Stomach (tissue), 8 donors: ENCODE measurements at regions not wholly inside any gene's neighbourhood (a gene's known extent, or its start where the extent isn't known, plus 50 kb on each side); places are given as distances from the start of the nearest gene placed in this dataset.

Experiments
- DNase-seq, 2 donors: peaks; one replicate each; pipeline versions ENCODE4 v3.0.0 to v3.0.0-alpha.2; 2013 to 2019
- H3K27ac ChIP-seq, 5 donors: fragments of 200-600 bp in 4 of 5; sonication (generic) in 4 of 5; one replicate each; pipeline ENCODE4 v1.5.1; 2013 to 2019; ENCODE audit warnings: mild to moderate bottlenecking in 1 of 5, moderate library complexity in 1 of 5
- H3K27me3 ChIP-seq, 3 donors: fragments of 200-600 bp; sonication (generic); one replicate each; pipeline ENCODE4 v1.5.1; 2017 to 2019; ENCODE audit warnings: mixed run types in 1 of 3
- H3K36me3 ChIP-seq, 4 donors: fragments of 200-600 bp; sonication (generic); 1 replicate in 3 of 4; 2 replicates in 1 of 4; pipeline ENCODE4 v1.5.1; 2016 to 2019
- H3K4me1 ChIP-seq, 4 donors: fragments of 200-600 bp; sonication (generic); one replicate each; pipeline ENCODE4 v1.5.1; 2016 to 2019
- H3K4me3 ChIP-seq, 4 donors: fragments of 200-600 bp; sonication (generic) in 3 of 4; one replicate each; pipeline ENCODE4 v1.5.1; 2016 to 2019; ENCODE audit warnings: mild to moderate bottlenecking in 1 of 4
- H3K9me3 ChIP-seq, 4 donors: fragments of 200-600 bp; sonication (generic); one replicate each; pipeline ENCODE4 v1.5.1; 2016 to 2019
- EP300 ChIP-seq: sonication (generic); formaldehyde crosslinking; IDR thresholded peaks from one replicate; pipeline ENCODE4 v1.6.1; 2017; ENCODE audit warnings: antibody characterized with exemption
- POLR2A ChIP-seq, 4 donors: fragments of 450-650 bp; IDR thresholded peaks; one replicate each; pipeline ENCODE4 v1.6.1; 2016; ENCODE audit warnings: antibody characterized with exemption in 4 of 4, control low read depth in 2 of 4, mild to moderate bottlenecking in 1 of 4, moderate library complexity in 1 of 4
- POLR2AphosphoS5 ChIP-seq, 3 donors: sonication (generic); formaldehyde crosslinking; IDR thresholded peaks; one replicate each; pipeline ENCODE4 v1.6.1; 2016; ENCODE audit warnings: antibody characterized with exemption in 3 of 3
- WGBS, 5 donors: extraction: QIAGEN DNeasy Blood & Tissue Kit in 3 of 5; methylation state at CpG; one replicate each; pipeline versions ENCODE4 v1.1.5 to v1.1.7; 2013 to 2018; 5-methylcytosine and 5-hydroxymethylcytosine counted together
- intact Hi-C: fragments of 100-400 bp; cut with DNase I; formaldehyde crosslinking; loops from one replicate; pipeline ENCODE4 v1.15.1; 2023; ENCODE audit warnings: low total_unique reads
- TF ChIP-seq, protein P1 (sequence below), 7 experiments: fragments of 450-650 bp in 4 of 7; fragments of 200-600 bp in 3 of 7; sonication (generic) in 3 of 7; IDR thresholded peaks; one replicate each; pipeline ENCODE4 v1.5.1; 2016 to 2019; ENCODE audit warnings: antibody characterized with exemption in 7 of 7, control low read depth in 2 of 7, mild to moderate bottlenecking in 1 of 7
- donor health status: healthy with polysubstance abuse.
- donor health status: Bipolar disorder and iron deficiency.
- donor health status: healthy.

GRCh38 chr4:187335339-187335738, 611.7 kb upstream of the FAT1 start:
- 89 to 93% (median 92%) methylated on average over 13 of the region's 13 CpGs for WGBS, 5 donors
- no peak for TF ChIP-seq POLR2A (IDR thresholded peaks at IDR 0.05)
- TF ChIP-seq POLR2AphosphoS5 (IDR thresholded peaks at IDR 0.05): no peak
- TF ChIP-seq, protein P1, sequence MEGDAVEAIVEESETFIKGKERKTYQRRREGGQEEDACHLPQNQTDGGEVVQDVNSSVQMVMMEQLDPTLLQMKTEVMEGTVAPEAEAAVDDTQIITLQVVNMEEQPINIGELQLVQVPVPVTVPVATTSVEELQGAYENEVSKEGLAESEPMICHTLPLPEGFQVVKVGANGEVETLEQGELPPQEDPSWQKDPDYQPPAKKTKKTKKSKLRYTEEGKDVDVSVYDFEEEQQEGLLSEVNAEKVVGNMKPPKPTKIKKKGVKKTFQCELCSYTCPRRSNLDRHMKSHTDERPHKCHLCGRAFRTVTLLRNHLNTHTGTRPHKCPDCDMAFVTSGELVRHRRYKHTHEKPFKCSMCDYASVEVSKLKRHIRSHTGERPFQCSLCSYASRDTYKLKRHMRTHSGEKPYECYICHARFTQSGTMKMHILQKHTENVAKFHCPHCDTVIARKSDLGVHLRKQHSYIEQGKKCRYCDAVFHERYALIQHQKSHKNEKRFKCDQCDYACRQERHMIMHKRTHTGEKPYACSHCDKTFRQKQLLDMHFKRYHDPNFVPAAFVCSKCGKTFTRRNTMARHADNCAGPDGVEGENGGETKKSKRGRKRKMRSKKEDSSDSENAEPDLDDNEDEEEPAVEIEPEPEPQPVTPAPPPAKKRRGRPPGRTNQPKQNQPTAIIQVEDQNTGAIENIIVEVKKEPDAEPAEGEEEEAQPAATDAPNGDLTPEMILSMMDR (IDR thresholded peaks at IDR 0.05): no peak
- no peak for TF ChIP-seq EP300
- intact Hi-C loops: no loop called here

DNA sequence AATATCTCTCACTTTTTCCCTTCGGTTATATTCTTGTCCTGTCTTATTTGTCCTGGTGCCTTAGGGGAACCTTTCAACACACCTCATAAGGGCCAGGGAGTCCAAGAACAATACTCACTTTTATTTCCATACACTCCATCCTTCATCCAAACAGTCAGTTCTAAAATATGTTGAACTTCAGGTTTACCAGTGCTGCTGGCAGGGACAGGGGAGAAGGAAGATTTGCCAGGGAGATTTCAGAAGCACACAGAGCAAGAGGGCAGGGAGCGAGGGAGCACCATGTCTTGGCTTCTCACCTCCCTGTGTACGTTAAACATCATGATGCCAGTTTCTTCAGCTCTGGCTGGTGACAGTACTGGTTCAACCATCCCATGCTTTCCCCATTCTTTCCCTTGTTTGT, 631.1 kb upstream of the FAT1 start:
- no peak for DNase-seq
- Histone ChIP-seq H3K27ac (no peak overlapping the region), H3K9me3 (no peaks in the 10 kb centered on the region), H3K36me3 (no peaks in the 10 kb centered on the region), H3K27me3 (no peaks in the 10 kb centered on the region), H3K4me3 (no peak overlapping the region), H3K4me1 (no peaks in the 10 kb centered on the region)
- TF ChIP-seq, protein P1 (IDR thresholded peaks at IDR 0.05): no peak
- TF ChIP-seq EP300: no peak
- intact Hi-C loops: no loop called here
- WGBS, 5 donors: 41 to 68% (median 46%) methylated on average over 3 of the region's 3 CpGs

More at GRCh38 chr4:187335339-187335738, 611.7 kb upstream of the FAT1 start:
- H3K9me3 ChIP-seq: peaks cover 0 to 3% (median 0%) of the 10 kb centered on the region in 4 donors
- no peak for DNase-seq
- H3K4me1 ChIP-seq: no peaks in the 10 kb centered on the region
- H3K4me3 ChIP-seq: no peak overlapping the region
- H3K27ac ChIP-seq: no peak overlapping the region
- H3K27me3 ChIP-seq: no peaks in the 10 kb centered on the region
- H3K36me3 ChIP-seq: no peaks in the 10 kb centered on the region

- 82 to 100% (median 97%) methylated on average over 1 of the region's 1 CpG for WGBS, 5 donors
- no peak for TF ChIP-seq EP300
- TF ChIP-seq POLR2A (IDR thresholded peaks at IDR 0.05): no peak
- no peak for TF ChIP-seq POLR2AphosphoS5 (IDR thresholded peaks at IDR 0.05)
- TF ChIP-seq, protein P1 (IDR thresholded peaks at IDR 0.05): no peak
- no peaks in the 10 kb centered on the region for H3K4me1 ChIP-seq
Observed at GRCh38 chr4:187357045-187357643, 633.5 kb upstream of the FAT1 start.

DNA sequence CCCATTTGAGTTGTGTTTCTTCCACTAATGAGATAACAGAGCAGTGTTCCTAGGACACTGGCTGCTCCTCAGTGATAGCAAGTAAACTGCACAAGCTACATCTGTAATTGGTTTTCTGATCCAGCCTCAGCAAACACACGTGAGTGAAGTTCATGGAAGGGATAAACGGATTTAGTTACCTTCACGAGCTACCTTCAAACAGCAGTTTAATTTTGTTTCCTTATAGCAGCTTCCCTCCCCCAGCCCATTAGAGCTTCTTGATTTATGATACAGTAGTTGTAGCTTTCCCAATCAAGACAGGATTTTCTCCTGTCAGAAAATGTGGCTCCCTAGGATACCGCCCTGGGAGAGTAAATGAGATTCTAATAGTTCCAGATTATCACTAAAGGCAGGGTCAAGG, 634.2 kb upstream of the FAT1 start:
- no peaks in the 10 kb centered on the region for H3K4me1 ChIP-seq
- no peaks in the 10 kb centered on the region for H3K36me3 ChIP-seq
- no peak overlapping the region for H3K4me3 ChIP-seq
- no peaks in the 10 kb centered on the region for H3K9me3 ChIP-seq
- 60 to 75% (median 65%) methylated on average over 4 of the region's 4 CpGs for WGBS, 5 donors
- DNase-seq: no peak
- TF ChIP-seq, protein P1 (IDR thresholded peaks at IDR 0.05): no peak
- no peak for TF ChIP-seq POLR2A (IDR thresholded peaks at IDR 0.05)
- no peak for TF ChIP-seq POLR2AphosphoS5 (IDR thresholded peaks at IDR 0.05)
- no peak for TF ChIP-seq EP300
- H3K27ac ChIP-seq: no peak overlapping the region
- H3K27me3 ChIP-seq: no peaks in the 10 kb centered on the region
- intact Hi-C loops: no loop called here

More at GRCh38 chr4:187357045-187357643, 633.5 kb upstream of the FAT1 start:
- Histone ChIP-seq H3K9me3 (no peaks in the 10 kb centered on the region), H3K4me3 (no peak overlapping the region), H3K36me3 (no peaks in the 10 kb centered on the region), H3K27me3 (no peaks in the 10 kb centered on the region), H3K27ac (no peak overlapping the region)
- intact Hi-C loops: no loop called here
- no peak for DNase-seq
